HepG2 (cell line): ENCODE measurements at regions not wholly inside any gene's neighbourhood (a gene's known extent, or its start where the extent isn't known, plus 50 kb on each side); places are given as distances from the start of the nearest gene placed in this dataset.

ENCODE experiments used
- ATAC-seq: fragments of 200-7000 bp; cut with Tn5 transposase; 3 replicates; pipeline ENCODE4 v1.9.1; 2020; ENCODE audit warnings: mild to moderate bottlenecking, moderate library complexity
- BruUV-seq: library from RNA; stranded (reverse); fragments of 400-500 nt; replicated peaks from 2 replicates; lab custom pipeline; 2021; lab: Mats Ljungman, UMichigan
- CTCF ChIA-PET: fragments of 300-600 bp; formaldehyde crosslinking; extraction: SDS; loops from one replicate; lab custom pipeline; 2021; ENCODE audit warnings: low total read pairs, inconsistent platforms, low intra/inter-chr PET ratio; lab: Yijun Ruan, JAX
- POLR2A ChIA-PET: fragments of 350-600 bp; sonication (Branson Sonifier 250); formaldehyde crosslinking; loops from one replicate; lab custom pipeline; 2020; ENCODE audit warnings: antibody characterized with exemption, inconsistent platforms; lab: Yijun Ruan, JAX
- DNase-seq: peaks from one replicate; pipeline ENCODE4 v3.0.0-alpha.2; 2015; ENCODE audit warnings: low spot score
- FAIRE-seq: peaks from 3 replicates; lab custom pipeline; 2011; peaks lifted over from hg19 to GRCh38; lab: Jason Lieb, UNC
- H2AFZ ChIP-seq: one replicate; pipeline ENCODE4 v1.6.1; 2011; ENCODE audit warnings: low read length, inconsistent platforms
- H3K27ac ChIP-seq: fragments of 300-600 bp; 3 replicates; pipeline ENCODE4 v1.8.0; 2011; ENCODE audit warnings: mixed run types, mild to moderate bottlenecking, mixed read lengths, low read length, inconsistent platforms; ENCODE audit not compliant: insufficient read depth; ENCODE audit errors: extremely low read length
- H3K27me3 ChIP-seq, 2 experiments: fragments of 200-600 bp in 1 of 2; 2 replicates in 1 of 2; 3 replicates in 1 of 2; pipeline versions ENCODE4 v1.6.0 to v1.8.0; 2011; ENCODE audit warnings: low read length in 2 of 2, mild to moderate bottlenecking in 2 of 2, moderate library complexity in 2 of 2, inconsistent platforms in 1 of 2; ENCODE audit not compliant: insufficient read depth in 2 of 2, control insufficient read depth in 1 of 2
- H3K36me3 ChIP-seq, 2 experiments: fragments of 200-600 bp in 1 of 2; replicated peaks in 1 of 2; 2 replicates in 1 of 2; 3 replicates in 1 of 2; pipeline versions ENCODE4 v1.5.1 to v1.8.0; 2011; ENCODE audit warnings: low read length in 2 of 2, inconsistent platforms in 1 of 2; ENCODE audit not compliant: insufficient read depth in 2 of 2, control insufficient read depth in 1 of 2
- H3K4me1 ChIP-seq: 2 replicates; pipeline ENCODE4 v1.5.1; 2012; ENCODE audit warnings: low read length, inconsistent platforms; ENCODE audit not compliant: insufficient read depth
- H3K4me2 ChIP-seq: 2 replicates; pipeline ENCODE4 v1.6.0; 2011; ENCODE audit warnings: low read depth, low read length, inconsistent platforms
- H3K4me3 ChIP-seq, 3 experiments: fragments of 200-600 bp in 1 of 3; sonication (generic), shearing (Covaris generic) in 1 of 3; replicated peaks in 1 of 3; 2 replicates each; pipeline ENCODE4 v1.5.1; 2011 to 2016; ENCODE audit warnings: low read length in 3 of 3, inconsistent platforms in 2 of 3, low read depth in 2 of 3, mild to moderate bottlenecking in 2 of 3, control low read depth in 1 of 3, mixed read lengths in 1 of 3; ENCODE audit not compliant: insufficient read depth in 1 of 3
- H3K79me2 ChIP-seq: one replicate; pipeline ENCODE4 v1.6.1; 2011; ENCODE audit warnings: low read length, inconsistent platforms; ENCODE audit not compliant: insufficient read depth
- H3K9ac ChIP-seq: 2 replicates; pipeline ENCODE4 v1.6.0; 2011; ENCODE audit warnings: mild to moderate bottlenecking, low read depth, low read length, inconsistent platforms; ENCODE audit not compliant: insufficient read depth
- H3K9me3 ChIP-seq: 2 replicates; pipeline ENCODE4 v1.5.1; 2012; ENCODE audit warnings: mild to moderate bottlenecking, low read length
- H4K20me1 ChIP-seq: 2 replicates; pipeline ENCODE4 v1.6.0; 2011; ENCODE audit warnings: inconsistent platforms, mild to moderate bottlenecking, low read length, moderate library complexity; ENCODE audit not compliant: insufficient read depth
- AGO1 ChIP-seq: fragments of 200-400 bp; formaldehyde crosslinking; IDR thresholded peaks from 2 replicates; pipeline ENCODE4 v1.6.1; 2017; ENCODE audit warnings: mild to moderate bottlenecking, low read depth, low read length, moderate library complexity; ENCODE audit not compliant: poor library complexity, severe bottlenecking
- ATF7 ChIP-seq, 2 experiments: fragments of 450-650 bp in 1 of 2; sonication (generic) in 1 of 2; formaldehyde crosslinking in 1 of 2; IDR thresholded peaks; 2 replicates each; pipeline versions ENCODE4 v1.4.0 to v1.6.1; 2016 to 2020; ENCODE audit warnings: antibody characterized with exemption in 1 of 2, mild to moderate bottlenecking in 1 of 2, missing genetic modification reagents in 1 of 2
- CBX5 ChIP-seq: sonication (generic); formaldehyde crosslinking; IDR thresholded peaks from 2 replicates; pipeline ENCODE4 v1.4.0; 2020; ENCODE audit warnings: missing genetic modification reagents, borderline replicate concordance
- KDM2A ChIP-seq: sonication (generic); formaldehyde crosslinking; IDR thresholded peaks from 2 replicates; pipeline ENCODE4 v1.4.0; 2020; ENCODE audit warnings: low read depth, missing genetic modification reagents, borderline replicate concordance
- PRMT3 ChIP-seq: sonication (generic); formaldehyde crosslinking; IDR thresholded peaks from 2 replicates; pipeline ENCODE4 v1.8.1; 2022; ENCODE audit warnings: low read depth, mild to moderate bottlenecking, moderate library complexity, missing genetic modification reagents, borderline replicate concordance
- RFX5 ChIP-seq: IDR thresholded peaks from 2 replicates; pipeline ENCODE4 v1.6.1; 2011; ENCODE audit warnings: low read depth, low read length, improper control_type of control experiment
- ZNF34 ChIP-seq: sonication (generic); formaldehyde crosslinking; IDR thresholded peaks from 2 replicates; pipeline ENCODE4 v1.4.0; 2020; ENCODE audit warnings: mild to moderate bottlenecking, missing genetic modification reagents, borderline replicate concordance
- ZNF720 ChIP-seq: sonication (generic); formaldehyde crosslinking; IDR thresholded peaks from 2 replicates; pipeline ENCODE4 v1.4.0; 2020; ENCODE audit warnings: missing genetic modification reagents
- WGBS: methylation state at CpG from one replicate; pipeline ENCODE4 v1.1.6; 2017; ENCODE audit warnings: low lambda C conversion rate; 5-methylcytosine and 5-hydroxymethylcytosine counted together
- in situ Hi-C: cut with HindIII; loops from 2 replicates; pipeline ENCODE4 v1.10.0; 2017; ENCODE audit warnings: low pct_unique_long_range_greater_than_20kb; ENCODE audit not compliant: extremely low pct_ligation_motif_present
- intact Hi-C: fragments of 100-400 bp; cut with micrococcal nuclease; formaldehyde crosslinking; loops from one replicate; pipeline ENCODE4 v1.10.0; 2022; ENCODE audit not compliant: unreplicated experiment
- TF ChIP-seq, protein P1 (sequence below): sonication (generic); formaldehyde crosslinking; IDR thresholded peaks from 2 replicates; pipeline ENCODE4 v1.4.0; 2020; ENCODE audit warnings: missing genetic modification reagents
- TF ChIP-seq, protein P2 (sequence below): fragments of 450-650 bp; IDR thresholded peaks from 2 replicates; pipeline ENCODE4 v1.6.1; 2017; ENCODE audit warnings: mild to moderate bottlenecking
- TF ChIP-seq, protein P3 (sequence below): IDR thresholded peaks from 2 replicates; pipeline ENCODE4 v1.6.1; 2016; ENCODE audit warnings: mild to moderate bottlenecking, missing biosample characterization, missing genetic modification reagents
- TF ChIP-seq, protein P4 (sequence below): sonication (generic); formaldehyde crosslinking; IDR thresholded peaks from 2 replicates; pipeline ENCODE4 v1.5.0; 2020; ENCODE audit warnings: mild to moderate bottlenecking, missing genetic modification reagents, borderline replicate concordance

DNA sequence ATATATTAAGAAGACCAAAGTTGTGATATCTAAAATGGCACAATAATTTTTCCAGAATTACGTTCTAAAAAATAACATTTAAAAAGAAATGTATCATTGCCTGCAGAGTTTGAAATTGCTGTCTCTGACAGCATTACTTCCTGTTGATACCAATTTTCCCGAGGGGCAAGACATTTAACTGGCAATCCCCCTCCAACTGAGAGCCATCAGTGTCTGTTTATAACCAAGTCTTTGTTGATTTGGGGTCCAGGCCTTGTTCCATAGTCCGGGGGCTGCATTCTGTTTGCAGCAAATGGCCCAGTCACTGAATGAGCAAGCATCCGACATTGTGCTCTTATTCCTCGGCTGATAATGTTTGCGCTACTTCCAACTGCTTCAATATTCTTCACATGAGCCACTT is 231.5 kb downstream of the NAF1 start:
- FAIRE-seq: no peak
- H4K20me1 ChIP-seq: no peaks in the 10 kb centered on the region
- in situ Hi-C loops: no loop called here
- TF ChIP-seq, protein P1, sequence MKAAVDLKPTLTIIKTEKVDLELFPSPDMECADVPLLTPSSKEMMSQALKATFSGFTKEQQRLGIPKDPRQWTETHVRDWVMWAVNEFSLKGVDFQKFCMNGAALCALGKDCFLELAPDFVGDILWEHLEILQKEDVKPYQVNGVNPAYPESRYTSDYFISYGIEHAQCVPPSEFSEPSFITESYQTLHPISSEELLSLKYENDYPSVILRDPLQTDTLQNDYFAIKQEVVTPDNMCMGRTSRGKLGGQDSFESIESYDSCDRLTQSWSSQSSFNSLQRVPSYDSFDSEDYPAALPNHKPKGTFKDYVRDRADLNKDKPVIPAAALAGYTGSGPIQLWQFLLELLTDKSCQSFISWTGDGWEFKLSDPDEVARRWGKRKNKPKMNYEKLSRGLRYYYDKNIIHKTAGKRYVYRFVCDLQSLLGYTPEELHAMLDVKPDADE (CRISPR knock-in tag): no peak
- no peak for TF ChIP-seq RFX5
- TF ChIP-seq, protein P2, sequence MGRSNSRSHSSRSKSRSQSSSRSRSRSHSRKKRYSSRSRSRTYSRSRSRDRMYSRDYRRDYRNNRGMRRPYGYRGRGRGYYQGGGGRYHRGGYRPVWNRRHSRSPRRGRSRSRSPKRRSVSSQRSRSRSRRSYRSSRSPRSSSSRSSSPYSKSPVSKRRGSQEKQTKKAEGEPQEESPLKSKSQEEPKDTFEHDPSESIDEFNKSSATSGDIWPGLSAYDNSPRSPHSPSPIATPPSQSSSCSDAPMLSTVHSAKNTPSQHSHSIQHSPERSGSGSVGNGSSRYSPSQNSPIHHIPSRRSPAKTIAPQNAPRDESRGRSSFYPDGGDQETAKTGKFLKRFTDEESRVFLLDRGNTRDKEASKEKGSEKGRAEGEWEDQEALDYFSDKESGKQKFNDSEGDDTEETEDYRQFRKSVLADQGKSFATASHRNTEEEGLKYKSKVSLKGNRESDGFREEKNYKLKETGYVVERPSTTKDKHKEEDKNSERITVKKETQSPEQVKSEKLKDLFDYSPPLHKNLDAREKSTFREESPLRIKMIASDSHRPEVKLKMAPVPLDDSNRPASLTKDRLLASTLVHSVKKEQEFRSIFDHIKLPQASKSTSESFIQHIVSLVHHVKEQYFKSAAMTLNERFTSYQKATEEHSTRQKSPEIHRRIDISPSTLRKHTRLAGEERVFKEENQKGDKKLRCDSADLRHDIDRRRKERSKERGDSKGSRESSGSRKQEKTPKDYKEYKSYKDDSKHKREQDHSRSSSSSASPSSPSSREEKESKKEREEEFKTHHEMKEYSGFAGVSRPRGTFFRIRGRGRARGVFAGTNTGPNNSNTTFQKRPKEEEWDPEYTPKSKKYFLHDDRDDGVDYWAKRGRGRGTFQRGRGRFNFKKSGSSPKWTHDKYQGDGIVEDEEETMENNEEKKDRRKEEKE: no peak
- TF ChIP-seq, all 625 proteins: peak for 0
- no peak overlapping the region for H2AFZ ChIP-seq
- no peak overlapping the region for H3K27ac ChIP-seq
- ChIA-PET POLR2A (no interaction called here), CTCF (no interaction called here)
- WGBS: 25% methylated on average over 6 of the region's 6 CpGs
- H3K4me3 ChIP-seq: no peak overlapping the region
- no peaks in the 10 kb centered on the region for H3K9me3 ChIP-seq
- ATAC-seq: no peak
- intact Hi-C loops: no loop called here
- no peak overlapping the region for H3K4me2 ChIP-seq
- BruUV-seq: no TSS peak
- no peaks in the 10 kb centered on the region for H3K79me2 ChIP-seq
- no peaks in the 10 kb centered on the region for H3K36me3 ChIP-seq
- no peaks in the 10 kb centered on the region; a peak in 1 of 5 replicates for H3K27me3 ChIP-seq
- H3K4me1 ChIP-seq: no peaks in the 10 kb centered on the region
- DNase-seq: no peak
- H3K9ac ChIP-seq: no peak overlapping the region

DNA sequence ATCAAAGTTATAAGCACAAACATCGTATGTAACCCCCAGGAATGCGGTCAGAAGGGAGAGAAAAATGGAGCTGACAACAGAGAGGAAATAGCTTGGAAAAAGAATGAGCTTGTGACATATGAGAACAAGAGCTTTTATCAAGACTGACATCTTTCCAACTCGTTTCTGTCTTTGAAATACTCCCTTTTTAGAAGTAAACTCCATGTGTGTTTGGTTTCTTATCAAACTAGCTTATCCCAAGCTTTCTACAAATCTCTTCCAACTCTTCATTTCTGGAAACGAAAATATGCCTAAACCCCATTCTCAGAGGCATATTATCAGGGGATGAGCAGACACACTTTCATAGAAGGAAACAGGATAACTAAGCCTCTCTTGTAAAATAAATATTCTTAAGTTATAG is 235.4 kb downstream of the NAF1 start:
- 16% methylated on average over 4 of the region's 4 CpGs for WGBS
- CTCF ChIA-PET: no interaction called here
- intact Hi-C loops: no loop called here
- TF ChIP-seq, protein P3, sequence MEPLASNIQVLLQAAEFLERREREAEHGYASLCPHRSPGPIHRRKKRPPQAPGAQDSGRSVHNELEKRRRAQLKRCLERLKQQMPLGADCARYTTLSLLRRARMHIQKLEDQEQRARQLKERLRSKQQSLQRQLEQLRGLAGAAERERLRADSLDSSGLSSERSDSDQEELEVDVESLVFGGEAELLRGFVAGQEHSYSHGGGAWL (CRISPR knock-in tag): no peak
- TF ChIP-seq ATF7 (IDR thresholded peaks at IDR 0.05) (no peak), ATF7 (CRISPR knock-in tag; IDR thresholded peaks at IDR 0.05) (no peak), ZNF34 (CRISPR knock-in tag) (no peak), KDM2A (CRISPR knock-in tag) (no peak), ZNF720 (CRISPR knock-in tag) (no peak), AGO1 (no peak), CBX5 (CRISPR knock-in tag) (no peak), PRMT3 (CRISPR knock-in tag) (no peak)
- TF ChIP-seq, protein P4, sequence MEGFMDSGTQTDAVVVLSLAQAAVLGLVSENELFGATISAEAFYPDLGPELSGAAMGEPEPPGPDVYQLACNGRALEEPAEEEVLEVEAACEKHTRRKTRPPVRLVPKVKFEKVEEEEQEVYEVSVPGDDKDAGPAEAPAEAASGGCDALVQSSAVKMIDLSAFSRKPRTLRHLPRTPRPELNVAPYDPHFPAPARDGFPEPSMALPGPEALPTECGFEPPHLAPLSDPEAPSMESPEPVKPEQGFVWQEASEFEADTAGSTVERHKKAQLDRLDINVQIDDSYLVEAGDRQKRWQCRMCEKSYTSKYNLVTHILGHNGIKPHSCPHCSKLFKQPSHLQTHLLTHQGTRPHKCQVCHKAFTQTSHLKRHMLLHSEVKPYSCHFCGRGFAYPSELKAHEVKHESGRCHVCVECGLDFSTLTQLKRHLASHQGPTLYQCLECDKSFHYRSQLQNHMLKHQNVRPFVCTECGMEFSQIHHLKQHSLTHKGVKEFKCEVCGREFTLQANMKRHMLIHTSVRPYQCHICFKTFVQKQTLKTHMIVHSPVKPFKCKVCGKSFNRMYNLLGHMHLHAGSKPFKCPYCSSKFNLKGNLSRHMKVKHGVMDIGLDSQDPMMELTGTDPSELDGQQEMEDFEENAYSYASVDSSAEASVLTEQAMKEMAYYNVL (CRISPR knock-in tag): no peak

More for the DNA sequence above, 235.4 kb downstream of the NAF1 start:
- H3K4me3 ChIP-seq: no peak overlapping the region
- H2AFZ ChIP-seq: no peak overlapping the region
- FAIRE-seq (no peak), DNase-seq (no peak), ATAC-seq (no peak)
- BruUV-seq: no TSS peak
- H3K9me3 ChIP-seq: no peaks in the 10 kb centered on the region
- POLR2A ChIA-PET: no interaction called here
- H3K27ac ChIP-seq: no peak overlapping the region
- no peaks in the 10 kb centered on the region for H3K4me1 ChIP-seq
- no peaks in the 10 kb centered on the region for H3K79me2 ChIP-seq
- in situ Hi-C loops: no loop called here
- H4K20me1 ChIP-seq: no peaks in the 10 kb centered on the region
- no peaks in the 10 kb centered on the region; a peak in 1 of 5 replicates for H3K27me3 ChIP-seq
- no peak overlapping the region for H3K4me2 ChIP-seq
- no peaks in the 10 kb centered on the region for H3K36me3 ChIP-seq
- H3K9ac ChIP-seq: no peak overlapping the region
